Kidney (tissue), 13 donors: ENCODE measurements at regions not wholly inside any gene's neighbourhood (a gene's known extent, or its start where the extent isn't known, plus 50 kb on each side); places are given as distances from the start of the nearest gene placed in this dataset.

ENCODE experiments used
- DNase-seq, 5 donors: peaks; one replicate each; pipeline ENCODE4 v3.0.0-alpha.2; 2013 to 2020
- FAIRE-seq: peaks from 2 replicates; lab custom pipeline; 2012; peaks lifted over from hg19 to GRCh38; lab: Jason Lieb, UNC
- H3K27ac ChIP-seq, 2 donors: one replicate each; pipeline ENCODE4 v1.7.0; 2013; ENCODE audit warnings: low read depth in 2 of 2, low read length in 2 of 2, inconsistent platforms in 1 of 2
- H3K27me3 ChIP-seq: one replicate; pipeline ENCODE4 v1.7.1; 2013; ENCODE audit warnings: low read length, inconsistent platforms; ENCODE audit not compliant: control insufficient read depth, insufficient read depth
- H3K36me3 ChIP-seq, 3 donors: one replicate each; pipeline versions ENCODE4 v1.7.0 to v1.7.1; 2013; ENCODE audit warnings: low read length in 3 of 3, control low read depth in 1 of 3, inconsistent platforms in 1 of 3; ENCODE audit not compliant: insufficient read depth in 3 of 3, control insufficient read depth in 2 of 3
- H3K4me1 ChIP-seq, 3 donors: one replicate each; pipeline versions ENCODE4 v1.7.0 to v1.7.1; 2013; ENCODE audit warnings: low read length in 3 of 3, inconsistent platforms in 1 of 3, low read depth in 1 of 3; ENCODE audit not compliant: control insufficient read depth in 2 of 3, insufficient read depth in 2 of 3
- H3K4me3 ChIP-seq, 3 donors: one replicate each; pipeline versions ENCODE4 v1.7.0 to v1.8.1; 2013; ENCODE audit warnings: low read length in 3 of 3, control low read depth in 1 of 3, inconsistent platforms in 1 of 3
- H3K9ac ChIP-seq, 3 donors: one replicate each; pipeline versions ENCODE4 v1.7.0 to v1.7.1; 2013; ENCODE audit warnings: low read length in 3 of 3, control low read depth in 1 of 3, inconsistent platforms in 1 of 3
- H3K9me3 ChIP-seq, 3 donors: one replicate each; pipeline versions ENCODE4 v1.7.0 to v1.7.1; 2013; ENCODE audit warnings: low read length in 3 of 3, control low read depth in 1 of 3, inconsistent platforms in 1 of 3; ENCODE audit not compliant: control insufficient read depth in 2 of 3, insufficient read depth in 1 of 3
- intact Hi-C: fragments of 100-400 bp; cut with DNase I; formaldehyde crosslinking; loops from one replicate; pipeline ENCODE4 v1.11.1; 2022
- TF ChIP-seq, protein P1 (sequence below): IDR thresholded peaks from 3 replicates; pipeline ENCODE4 v1.5.1; 2012; ENCODE audit warnings: mild to moderate bottlenecking, moderate library complexity, borderline replicate concordance; ENCODE audit not compliant: insufficient read depth; ENCODE audit errors: extremely low read depth
- donor health status: control.
- donor health status: control.
- donor health status: control.
- donor health status: control.
- donor health status: control.
- donor health status: DM: yes; HTN: yes; CAD: no.
- donor health status: Normal renal cell carcinoma (clear cell type).

DNA sequence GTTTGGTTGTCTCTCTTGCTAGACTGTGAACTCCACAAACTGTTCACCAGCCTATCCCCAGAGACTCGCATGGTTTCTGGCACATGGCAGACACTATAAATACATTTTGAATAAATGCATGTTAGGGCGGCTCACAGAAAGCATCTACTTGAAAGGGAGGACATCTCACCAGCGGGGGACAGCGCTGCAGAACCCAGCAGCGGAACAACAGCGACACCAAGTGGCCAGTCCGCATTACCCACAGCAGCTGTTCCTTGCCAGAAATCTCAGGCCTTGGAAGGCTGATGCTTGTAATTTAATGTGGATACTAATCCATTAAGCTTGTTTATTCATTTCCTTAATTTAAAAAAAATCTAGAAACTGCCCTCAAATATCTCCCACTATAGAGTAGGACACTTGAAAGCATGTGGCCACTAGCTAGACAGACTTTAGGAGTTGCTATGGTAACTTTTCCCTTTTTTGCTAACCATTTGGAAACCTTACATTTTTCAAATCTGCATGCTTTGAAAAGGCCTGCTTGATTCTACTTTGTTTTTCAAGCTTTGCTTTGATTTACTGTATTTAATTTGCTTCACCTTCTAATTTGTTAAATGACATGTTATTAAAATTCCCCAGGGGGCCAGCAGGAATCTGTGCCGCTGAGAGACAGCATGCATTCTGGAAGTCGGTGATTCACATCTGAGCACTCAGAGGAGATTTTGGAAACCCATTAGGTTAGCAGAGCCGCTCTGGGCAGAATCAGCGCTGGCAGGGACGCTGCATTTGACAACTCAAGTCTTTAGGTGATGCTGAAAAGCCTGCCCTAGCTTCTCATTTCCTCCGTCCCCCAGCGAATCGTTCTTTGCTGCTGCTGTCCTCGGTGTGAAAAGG is 63.5 kb upstream of the SSX2IP start:
- peak; percentile 42 for FAIRE-seq
- Histone ChIP-seq H3K27ac (no peak overlapping the region), H3K36me3 (no peaks in the 10 kb centered on the region), H3K27me3 (no peaks in the 10 kb centered on the region), H3K4me1 (peaks cover 0 to 2% (median 0%) of the 10 kb centered on the region in 3 donors), H3K4me3 (no peak overlapping the region), H3K9me3 (no peaks in the 10 kb centered on the region), H3K9ac (no peak overlapping the region)
- intact Hi-C loops: loop anchor here (10.0 kb wide), 2 partner anchors 319 to 619 kb away; no protein-coding TSS in a partner anchor
- TF ChIP-seq, protein P1, sequence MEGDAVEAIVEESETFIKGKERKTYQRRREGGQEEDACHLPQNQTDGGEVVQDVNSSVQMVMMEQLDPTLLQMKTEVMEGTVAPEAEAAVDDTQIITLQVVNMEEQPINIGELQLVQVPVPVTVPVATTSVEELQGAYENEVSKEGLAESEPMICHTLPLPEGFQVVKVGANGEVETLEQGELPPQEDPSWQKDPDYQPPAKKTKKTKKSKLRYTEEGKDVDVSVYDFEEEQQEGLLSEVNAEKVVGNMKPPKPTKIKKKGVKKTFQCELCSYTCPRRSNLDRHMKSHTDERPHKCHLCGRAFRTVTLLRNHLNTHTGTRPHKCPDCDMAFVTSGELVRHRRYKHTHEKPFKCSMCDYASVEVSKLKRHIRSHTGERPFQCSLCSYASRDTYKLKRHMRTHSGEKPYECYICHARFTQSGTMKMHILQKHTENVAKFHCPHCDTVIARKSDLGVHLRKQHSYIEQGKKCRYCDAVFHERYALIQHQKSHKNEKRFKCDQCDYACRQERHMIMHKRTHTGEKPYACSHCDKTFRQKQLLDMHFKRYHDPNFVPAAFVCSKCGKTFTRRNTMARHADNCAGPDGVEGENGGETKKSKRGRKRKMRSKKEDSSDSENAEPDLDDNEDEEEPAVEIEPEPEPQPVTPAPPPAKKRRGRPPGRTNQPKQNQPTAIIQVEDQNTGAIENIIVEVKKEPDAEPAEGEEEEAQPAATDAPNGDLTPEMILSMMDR: peak; percentile 95
- peak; percentile 81 to 89 (median 85) for DNase-seq

DNA sequence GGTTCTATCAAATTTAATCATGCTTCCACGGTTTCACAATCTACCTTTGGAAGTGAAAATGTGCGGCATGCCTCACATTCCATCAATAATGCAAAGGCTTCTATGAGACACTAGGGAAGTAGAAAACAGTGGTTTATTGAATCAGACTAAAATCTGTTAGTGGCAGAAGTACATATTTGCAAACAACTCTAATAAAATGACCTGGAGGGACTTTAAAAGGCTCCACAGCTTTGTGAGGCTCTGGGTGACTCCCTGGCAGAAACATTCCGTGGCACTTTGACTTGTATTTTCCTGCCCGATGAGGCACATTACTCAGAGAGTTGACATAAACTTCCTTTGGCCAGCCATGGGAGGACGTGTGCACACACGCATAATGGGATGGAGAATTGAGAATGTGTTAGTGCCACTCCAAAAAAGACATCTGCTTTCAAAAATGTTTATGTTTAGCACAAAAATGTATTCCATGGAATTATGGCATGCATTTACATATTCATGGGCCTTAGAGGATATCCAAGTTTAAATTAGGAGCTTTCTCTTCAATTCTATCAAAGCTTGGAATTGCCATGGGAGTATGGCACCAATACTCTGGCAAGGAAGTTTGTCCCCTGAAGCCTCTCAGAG is 60.0 kb upstream of the SSX2IP start:
- TF ChIP-seq, protein P1: no peak
- Histone ChIP-seq H3K4me3 (no peak overlapping the region), H3K9me3 (no peaks in the 10 kb centered on the region), H3K36me3 (no peaks in the 10 kb centered on the region), H3K27ac (no peak overlapping the region), H3K27me3 (no peaks in the 10 kb centered on the region), H3K4me1 (peaks cover 0 to 2% (median 0%) of the 10 kb centered on the region in 3 donors), H3K9ac (no peak overlapping the region)
- no peak for DNase-seq
- intact Hi-C loops: loop anchor here (10.0 kb wide), 2 partner anchors 315 to 615 kb away; no protein-coding TSS in a partner anchor
- FAIRE-seq: no peak

DNA sequence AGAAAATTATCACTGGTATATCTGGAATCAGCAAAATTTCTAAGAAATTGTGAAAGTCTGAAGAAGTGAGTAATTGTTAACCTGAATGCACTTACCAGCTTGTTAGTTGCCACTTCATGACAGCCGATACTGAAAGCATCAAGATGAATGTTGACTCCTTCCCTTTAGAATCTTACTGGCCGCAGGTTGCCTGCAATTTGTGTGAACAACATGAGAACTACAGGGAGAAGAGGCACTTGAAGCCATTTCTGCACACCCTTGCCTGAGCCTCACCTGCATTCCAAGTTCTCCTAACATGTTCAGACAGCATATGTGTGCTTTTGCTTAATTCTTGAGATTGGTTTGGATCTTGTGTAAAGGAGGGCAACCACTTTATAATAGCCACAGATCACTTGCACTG is 59.2 kb upstream of the SSX2IP start:
- Histone ChIP-seq H3K4me3 (no peak overlapping the region), H3K4me1 (peaks cover 0 to 2% (median 0%) of the 10 kb centered on the region in 3 donors), H3K27me3 (no peaks in the 10 kb centered on the region), H3K27ac (no peak overlapping the region), H3K36me3 (no peaks in the 10 kb centered on the region), H3K9ac (no peak overlapping the region), H3K9me3 (no peaks in the 10 kb centered on the region)
- FAIRE-seq (no peak), DNase-seq (no peak)
- intact Hi-C loops: no loop called here
- TF ChIP-seq, protein P1: no peak
